GM12878 (cell line): ENCODE measurements at regions not wholly inside any gene's neighbourhood (a gene's known extent, or its start where the extent isn't known, plus 50 kb on each side); places are given as distances from the start of the nearest gene placed in this dataset.

Source experiments
- ATAC-seq: fragments of 200-7000 bp; cut with Tn5 transposase; 3 replicates; pipeline ENCODE4 v1.9.1; 2020; ENCODE audit warnings: mild to moderate bottlenecking, moderate library complexity
- BruUV-seq: library from RNA; stranded (reverse); fragments of 400-500 nt; replicated peaks from 2 replicates; lab custom pipeline; 2021; lab: Mats Ljungman, UMichigan
- CTCF ChIA-PET: fragments of 300-600 bp; sonication (Branson Sonifier 250); formaldehyde crosslinking; extraction: SDS; loops from one replicate; lab custom pipeline; 2021; ENCODE audit warnings: inconsistent platforms; lab: Yijun Ruan, JAX
- POLR2A ChIA-PET: fragments of 350-600 bp; formaldehyde crosslinking; extraction: SDS; loops from one replicate; lab custom pipeline; 2021; ENCODE audit warnings: inconsistent platforms; lab: Charles Lee
- RAD21 ChIA-PET: fragments of 300-600 bp; sonication (Branson Sonifier 250); formaldehyde crosslinking; loops from one replicate; lab custom pipeline; 2023; ENCODE audit warnings: antibody characterized with exemption; ENCODE audit not compliant: unreplicated experiment; lab: Charles Lee
- SMC1A ChIA-PET: fragments of 300-600 bp; sonication (Branson Sonifier 250); formaldehyde crosslinking; loops from one replicate; lab custom pipeline; 2023; ENCODE audit not compliant: unreplicated experiment, uncharacterized antibody; lab: Charles Lee
- DNase-seq: peaks from one replicate; pipeline ENCODE4 v3.0.0-alpha.2; 2011; ENCODE audit warnings: low read depth, low spot score
- FAIRE-seq: peaks from 3 replicates; lab custom pipeline; 2011; peaks lifted over from hg19 to GRCh38; lab: Jason Lieb, UNC
- H2AFZ ChIP-seq: 2 replicates; pipeline ENCODE4 v1.6.0; 2011; ENCODE audit warnings: low read depth, low read length, control low read depth; ENCODE audit not compliant: control insufficient read depth
- H3K27ac ChIP-seq: 2 replicates; pipeline ENCODE4 v1.5.1; 2011; ENCODE audit warnings: control low read depth; ENCODE audit not compliant: control insufficient read depth, insufficient read depth
- H3K27me3 ChIP-seq, 2 experiments: replicated peaks in 1 of 2; 2 replicates each; pipeline versions ENCODE4 v1.6.0 to v1.6.1; 2011; ENCODE audit warnings: low read length in 1 of 2; ENCODE audit not compliant: control insufficient read depth in 2 of 2, insufficient read depth in 2 of 2
- H3K36me3 ChIP-seq, 2 experiments: 2 replicates each; pipeline ENCODE4 v1.5.1; 2011; ENCODE audit warnings: low read length in 1 of 2; ENCODE audit not compliant: control insufficient read depth in 2 of 2, insufficient read depth in 2 of 2
- H3K4me1 ChIP-seq: 2 replicates; pipeline ENCODE4 v1.6.1; 2011; ENCODE audit warnings: mild to moderate bottlenecking, low read length, moderate library complexity, mixed read lengths; ENCODE audit not compliant: control insufficient read depth, insufficient read depth
- H3K4me2 ChIP-seq: 2 replicates; pipeline ENCODE4 v1.6.0; 2011; ENCODE audit warnings: control low read depth; ENCODE audit not compliant: control insufficient read depth, insufficient read depth
- H3K4me3 ChIP-seq: fragments of 200-600 bp; sonication (generic); 2 replicates; pipeline ENCODE4 v1.5.1; 2016
- H3K79me2 ChIP-seq: 2 replicates; pipeline ENCODE4 v1.6.0; 2011; ENCODE audit warnings: low read length; ENCODE audit not compliant: control insufficient read depth, insufficient read depth
- H3K9ac ChIP-seq: 2 replicates; pipeline ENCODE4 v1.8.0; 2011; ENCODE audit warnings: low read length, control low read depth, mixed read lengths; ENCODE audit not compliant: control insufficient read depth, insufficient read depth
- H3K9me3 ChIP-seq: replicated peaks from 3 replicates; pipeline ENCODE4 v1.5.1; 2011; ENCODE audit warnings: mild to moderate bottlenecking, low read length; ENCODE audit not compliant: control insufficient read depth, insufficient read depth
- H4K20me1 ChIP-seq: 2 replicates; pipeline ENCODE4 v1.6.0; 2011; ENCODE audit not compliant: control insufficient read depth, insufficient read depth
- BACH1 ChIP-seq: fragments of 450-650 bp; IDR thresholded peaks from 2 replicates; pipeline ENCODE4 v1.6.1; 2017; ENCODE audit warnings: mild to moderate bottlenecking, borderline replicate concordance
- ESRRA ChIP-seq: IDR thresholded peaks from 2 replicates; pipeline ENCODE4 v1.6.1; 2012; ENCODE audit warnings: mild to moderate bottlenecking, low read length, improper control_type of control experiment
- FOS ChIP-seq: IDR thresholded peaks from 3 replicates; pipeline ENCODE4 v1.6.1; 2011; ENCODE audit warnings: borderline replicate concordance; ENCODE audit not compliant: insufficient read length; ENCODE audit errors: extremely low read depth
- MXI1 ChIP-seq: fragments of 150-350 bp; IDR thresholded peaks from 2 replicates; pipeline ENCODE4 v1.6.1; 2011; ENCODE audit warnings: low read depth, mild to moderate bottlenecking, inconsistent platforms, low read length, improper control_type of control experiment
- POLR2AphosphoS5 ChIP-seq: IDR thresholded peaks from 2 replicates; pipeline ENCODE4 v1.6.1; 2011; ENCODE audit warnings: mild to moderate bottlenecking, low read length, inconsistent platforms
- TCF3 ChIP-seq: IDR thresholded peaks from 2 replicates; pipeline ENCODE4 v1.6.1; 2012; ENCODE audit warnings: low read depth, mild to moderate bottlenecking, low read length, borderline replicate concordance; ENCODE audit not compliant: insufficient read depth
- WGBS: methylation state at CpG from one replicate; pipeline ENCODE4 v1.1.6; 2016; ENCODE audit warnings: low lambda C conversion rate; ENCODE audit not compliant: insufficient replicate concordance, insufficient coverage; ENCODE audit errors: missing lambda C conversion rate; 5-methylcytosine and 5-hydroxymethylcytosine counted together
- in situ Hi-C: fragments of 300-500 bp; cut with MboI; formaldehyde crosslinking; loops from 9 replicates; pipeline ENCODE4 v1.14.3; 2018; ENCODE audit warnings: mixed read lengths
- intact Hi-C: fragments of 100-400 bp; cut with micrococcal nuclease; formaldehyde crosslinking; loops from one replicate; pipeline ENCODE4 v1.14.2; 2022; ENCODE audit not compliant: unreplicated experiment
- TF ChIP-seq, protein P1 (sequence below): fragments of 450-650 bp; IDR thresholded peaks from 2 replicates; pipeline ENCODE4 v1.6.1; 2017; ENCODE audit warnings: low read depth, mild to moderate bottlenecking, moderate library complexity
- TF ChIP-seq, protein P2 (sequence below): fragments of 450-650 bp; IDR thresholded peaks from 2 replicates; pipeline ENCODE4 v1.6.1; 2017; ENCODE audit warnings: mild to moderate bottlenecking, low read depth, inconsistent platforms; ENCODE audit not compliant: poor library complexity, severe bottlenecking
- TF ChIP-seq, protein P3 (sequence below): fragments of 450-650 bp; conservative IDR thresholded peaks from 2 replicates; pipeline ENCODE4 v1.6.1; 2017; ENCODE audit warnings: mild to moderate bottlenecking, moderate library complexity

DNA sequence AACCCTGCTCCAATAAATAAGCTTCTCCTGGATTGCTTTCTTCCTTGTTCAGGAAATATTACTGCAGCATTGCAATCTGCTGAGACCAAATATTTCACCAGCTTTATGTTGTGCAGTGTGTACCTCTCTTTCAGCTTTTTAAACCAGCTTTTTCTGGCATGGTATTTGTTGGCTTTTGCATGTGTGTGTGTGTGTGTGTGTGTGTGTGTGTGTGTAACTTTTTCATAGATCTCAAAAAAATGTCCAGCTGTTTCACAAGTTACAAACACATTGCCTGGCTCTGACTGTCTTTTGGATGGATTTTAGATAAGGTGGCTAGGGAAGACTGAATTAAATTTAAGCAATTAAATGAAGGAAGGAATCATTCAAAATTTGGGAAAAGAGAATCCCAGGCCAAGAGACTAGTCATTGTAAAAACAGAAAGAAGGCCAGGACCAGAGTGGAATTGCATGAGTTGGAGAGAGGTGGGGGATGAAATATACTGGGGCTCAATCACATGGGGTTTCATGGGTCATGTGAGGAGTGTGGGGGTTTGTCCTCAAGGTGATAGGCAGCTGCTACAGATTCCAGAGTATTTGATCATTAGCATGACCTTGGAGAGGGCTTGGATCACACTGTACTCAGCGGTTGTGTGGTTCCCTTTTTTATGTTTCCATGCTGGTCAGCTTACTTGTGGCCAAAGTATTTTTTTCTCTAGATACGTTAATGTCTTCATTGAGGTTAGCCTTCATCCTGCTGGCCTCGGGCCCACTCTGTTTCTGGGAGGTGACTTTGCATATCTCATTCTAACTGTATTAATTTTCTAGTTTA lies 357.7 kb upstream of the BOD1L1 start:
- 17% methylated on average over 3 of the region's 3 CpGs for WGBS
- TF ChIP-seq POLR2AphosphoS5 (no peak), ESRRA (no peak), BACH1 (no peak), MXI1 (no peak), TCF3 (no peak), FOS (no peak)
- TF ChIP-seq, protein P1, sequence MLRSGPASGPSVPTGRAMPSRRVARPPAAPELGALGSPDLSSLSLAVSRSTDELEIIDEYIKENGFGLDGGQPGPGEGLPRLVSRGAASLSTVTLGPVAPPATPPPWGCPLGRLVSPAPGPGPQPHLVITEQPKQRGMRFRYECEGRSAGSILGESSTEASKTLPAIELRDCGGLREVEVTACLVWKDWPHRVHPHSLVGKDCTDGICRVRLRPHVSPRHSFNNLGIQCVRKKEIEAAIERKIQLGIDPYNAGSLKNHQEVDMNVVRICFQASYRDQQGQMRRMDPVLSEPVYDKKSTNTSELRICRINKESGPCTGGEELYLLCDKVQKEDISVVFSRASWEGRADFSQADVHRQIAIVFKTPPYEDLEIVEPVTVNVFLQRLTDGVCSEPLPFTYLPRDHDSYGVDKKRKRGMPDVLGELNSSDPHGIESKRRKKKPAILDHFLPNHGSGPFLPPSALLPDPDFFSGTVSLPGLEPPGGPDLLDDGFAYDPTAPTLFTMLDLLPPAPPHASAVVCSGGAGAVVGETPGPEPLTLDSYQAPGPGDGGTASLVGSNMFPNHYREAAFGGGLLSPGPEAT = no peak
- TF ChIP-seq, protein P2, sequence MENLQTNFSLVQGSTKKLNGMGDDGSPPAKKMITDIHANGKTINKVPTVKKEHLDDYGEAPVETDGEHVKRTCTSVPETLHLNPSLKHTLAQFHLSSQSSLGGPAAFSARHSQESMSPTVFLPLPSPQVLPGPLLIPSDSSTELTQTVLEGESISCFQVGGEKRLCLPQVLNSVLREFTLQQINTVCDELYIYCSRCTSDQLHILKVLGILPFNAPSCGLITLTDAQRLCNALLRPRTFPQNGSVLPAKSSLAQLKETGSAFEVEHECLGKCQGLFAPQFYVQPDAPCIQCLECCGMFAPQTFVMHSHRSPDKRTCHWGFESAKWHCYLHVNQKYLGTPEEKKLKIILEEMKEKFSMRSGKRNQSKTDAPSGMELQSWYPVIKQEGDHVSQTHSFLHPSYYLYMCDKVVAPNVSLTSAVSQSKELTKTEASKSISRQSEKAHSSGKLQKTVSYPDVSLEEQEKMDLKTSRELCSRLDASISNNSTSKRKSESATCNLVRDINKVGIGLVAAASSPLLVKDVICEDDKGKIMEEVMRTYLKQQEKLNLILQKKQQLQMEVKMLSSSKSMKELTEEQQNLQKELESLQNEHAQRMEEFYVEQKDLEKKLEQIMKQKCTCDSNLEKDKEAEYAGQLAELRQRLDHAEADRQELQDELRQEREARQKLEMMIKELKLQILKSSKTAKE = no peak
- TF ChIP-seq, protein P3, sequence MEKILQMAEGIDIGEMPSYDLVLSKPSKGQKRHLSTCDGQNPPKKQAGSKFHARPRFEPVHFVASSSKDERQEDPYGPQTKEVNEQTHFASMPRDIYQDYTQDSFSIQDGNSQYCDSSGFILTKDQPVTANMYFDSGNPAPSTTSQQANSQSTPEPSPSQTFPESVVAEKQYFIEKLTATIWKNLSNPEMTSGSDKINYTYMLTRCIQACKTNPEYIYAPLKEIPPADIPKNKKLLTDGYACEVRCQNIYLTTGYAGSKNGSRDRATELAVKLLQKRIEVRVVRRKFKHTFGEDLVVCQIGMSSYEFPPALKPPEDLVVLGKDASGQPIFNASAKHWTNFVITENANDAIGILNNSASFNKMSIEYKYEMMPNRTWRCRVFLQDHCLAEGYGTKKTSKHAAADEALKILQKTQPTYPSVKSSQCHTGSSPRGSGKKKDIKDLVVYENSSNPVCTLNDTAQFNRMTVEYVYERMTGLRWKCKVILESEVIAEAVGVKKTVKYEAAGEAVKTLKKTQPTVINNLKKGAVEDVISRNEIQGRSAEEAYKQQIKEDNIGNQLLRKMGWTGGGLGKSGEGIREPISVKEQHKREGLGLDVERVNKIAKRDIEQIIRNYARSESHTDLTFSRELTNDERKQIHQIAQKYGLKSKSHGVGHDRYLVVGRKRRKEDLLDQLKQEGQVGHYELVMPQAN = no peak
- TF ChIP-seq, all 136 proteins: peak for 0
- ATAC-seq = no peak
- no peak overlapping the region for H3K4me3 ChIP-seq
- H3K27ac ChIP-seq = no peak overlapping the region
- no peaks in the 10 kb centered on the region for H3K27me3 ChIP-seq
- H3K9ac ChIP-seq = no peak overlapping the region
- CTCF ChIA-PET = no interaction called here
- no peaks in the 10 kb centered on the region for H3K79me2 ChIP-seq
- no peak overlapping the region for H2AFZ ChIP-seq
- H3K4me2 ChIP-seq = no peak overlapping the region
- SMC1A ChIA-PET = interaction anchor here (0.9 kb wide), 1 partner anchor 56 kb away, joined by 3 read pairs; no protein-coding TSS in a partner anchor
- DNase-seq = no peak
- intact Hi-C loops (no loop called here), in situ Hi-C loops (no loop called here)
- no peaks in the 10 kb centered on the region for H4K20me1 ChIP-seq
- no peak for FAIRE-seq
- RAD21 ChIA-PET = no interaction called here
- POLR2A ChIA-PET = no interaction called here
- no TSS peak for BruUV-seq
- no peaks in the 10 kb centered on the region for H3K9me3 ChIP-seq
- H3K4me1 ChIP-seq = no peaks in the 10 kb centered on the region
- H3K36me3 ChIP-seq = no peaks in the 10 kb centered on the region
